ENCODE measurements at regions not wholly inside any gene's neighbourhood (a gene's known extent, or its start where the extent isn't known, plus 50 kb on each side); places are given as distances from the start of the nearest gene placed in this dataset.

- TF ChIP-seq POLR2AphosphoS5 (IDR thresholded peaks at IDR 0.05; ENCODE audit: low read depth, low read length) (no peak), POLR2A (IDR thresholded peaks at IDR 0.05; ENCODE audit: low read depth, low read length) (no peak), TAF1 (IDR thresholded peaks at IDR 0.05; ENCODE audit: low read depth, low read length) (no peak), PAX5 (IDR thresholded peaks at IDR 0.05; ENCODE audit: insufficient read depth, low read length, severe bottlenecking) (no peak)
These were observed 55.8 kb upstream of the PRDM11 start for GRCh38 chr11:45090607-45091006.
